Fibroblast of the aortic adventitia (primary cell): ENCODE measurements at regions not wholly inside any gene's neighbourhood (a gene's known extent, or its start where the extent isn't known, plus 50 kb on each side); places are given as distances from the start of the nearest gene placed in this dataset.

Experiments used
- DNase-seq: peaks from one replicate; pipeline ENCODE4 v3.0.0-alpha.2; 2010; ENCODE audit warnings: low read depth
- H3K4me3 ChIP-seq: 2 replicates; pipeline ENCODE4 v1.5.1; 2011; ENCODE audit warnings: low read depth, mild to moderate bottlenecking, control low read depth, low read length, moderate library complexity
- TF ChIP-seq, protein P1 (sequence below): IDR thresholded peaks from 2 replicates; pipeline ENCODE4 v1.5.1; 2011; ENCODE audit warnings: mild to moderate bottlenecking, low read length, control low read depth, inconsistent platforms; ENCODE audit not compliant: insufficient read depth

DNA sequence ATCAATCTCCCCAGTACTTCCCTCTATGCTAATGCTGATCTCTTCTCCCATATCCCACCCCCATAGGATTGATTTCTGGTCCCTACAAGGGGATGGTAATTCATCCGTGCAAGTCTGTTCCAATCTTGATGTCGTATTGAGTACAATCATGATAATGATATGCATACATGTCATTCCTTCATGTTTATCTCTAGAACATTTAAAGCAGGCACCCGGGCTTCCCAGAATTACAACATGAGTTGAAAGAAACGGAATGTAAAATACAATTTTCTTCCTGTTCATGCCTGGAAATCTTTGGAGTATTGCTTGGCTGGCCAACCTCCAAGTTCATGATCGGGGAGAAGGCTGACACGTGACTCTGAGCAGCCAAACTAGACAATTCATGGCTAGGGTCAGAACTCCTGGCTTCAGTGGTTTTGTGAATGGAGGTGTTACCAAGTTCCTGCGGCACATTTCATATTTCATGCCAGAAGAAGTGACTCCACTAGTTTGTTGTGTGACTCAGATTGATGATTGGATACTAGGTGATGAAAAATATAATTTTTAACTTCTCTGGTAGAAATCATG is 66.6 kb downstream of the C9orf152 start:
- H3K4me3 ChIP-seq: no peak overlapping the region
- peak; percentile 99 for DNase-seq
- TF ChIP-seq, protein P1, sequence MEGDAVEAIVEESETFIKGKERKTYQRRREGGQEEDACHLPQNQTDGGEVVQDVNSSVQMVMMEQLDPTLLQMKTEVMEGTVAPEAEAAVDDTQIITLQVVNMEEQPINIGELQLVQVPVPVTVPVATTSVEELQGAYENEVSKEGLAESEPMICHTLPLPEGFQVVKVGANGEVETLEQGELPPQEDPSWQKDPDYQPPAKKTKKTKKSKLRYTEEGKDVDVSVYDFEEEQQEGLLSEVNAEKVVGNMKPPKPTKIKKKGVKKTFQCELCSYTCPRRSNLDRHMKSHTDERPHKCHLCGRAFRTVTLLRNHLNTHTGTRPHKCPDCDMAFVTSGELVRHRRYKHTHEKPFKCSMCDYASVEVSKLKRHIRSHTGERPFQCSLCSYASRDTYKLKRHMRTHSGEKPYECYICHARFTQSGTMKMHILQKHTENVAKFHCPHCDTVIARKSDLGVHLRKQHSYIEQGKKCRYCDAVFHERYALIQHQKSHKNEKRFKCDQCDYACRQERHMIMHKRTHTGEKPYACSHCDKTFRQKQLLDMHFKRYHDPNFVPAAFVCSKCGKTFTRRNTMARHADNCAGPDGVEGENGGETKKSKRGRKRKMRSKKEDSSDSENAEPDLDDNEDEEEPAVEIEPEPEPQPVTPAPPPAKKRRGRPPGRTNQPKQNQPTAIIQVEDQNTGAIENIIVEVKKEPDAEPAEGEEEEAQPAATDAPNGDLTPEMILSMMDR: no peak

DNA sequence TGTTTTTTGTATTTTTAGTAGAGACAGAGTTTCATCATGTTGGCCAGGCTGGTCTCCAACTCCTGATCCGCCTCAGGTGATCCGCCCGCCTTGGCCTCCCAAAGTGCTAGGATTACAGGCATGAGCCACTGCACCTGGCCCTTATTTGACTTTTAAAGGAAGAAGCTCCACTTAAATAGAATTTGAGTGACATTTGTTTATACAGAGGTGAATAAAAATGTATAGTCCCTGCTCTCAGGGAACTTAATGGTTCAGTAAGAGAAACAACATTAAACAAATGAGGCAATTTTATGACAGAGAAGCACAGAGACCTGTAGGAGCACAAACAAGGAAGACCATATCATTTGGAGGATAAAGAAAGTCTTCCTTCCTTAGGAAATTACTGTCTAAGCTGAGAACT is 65.7 kb downstream of the C9orf152 start:
- TF ChIP-seq, protein P1: no peak
- H3K4me3 ChIP-seq: no peak overlapping the region
- DNase-seq: no peak

- H3K4me3 ChIP-seq: no peak overlapping the region
- TF ChIP-seq, protein P1: no peak
- no peak for DNase-seq
Measured at GRCh38 chr9:110142868-110143481, 65.0 kb downstream of the C9orf152 start.

DNA sequence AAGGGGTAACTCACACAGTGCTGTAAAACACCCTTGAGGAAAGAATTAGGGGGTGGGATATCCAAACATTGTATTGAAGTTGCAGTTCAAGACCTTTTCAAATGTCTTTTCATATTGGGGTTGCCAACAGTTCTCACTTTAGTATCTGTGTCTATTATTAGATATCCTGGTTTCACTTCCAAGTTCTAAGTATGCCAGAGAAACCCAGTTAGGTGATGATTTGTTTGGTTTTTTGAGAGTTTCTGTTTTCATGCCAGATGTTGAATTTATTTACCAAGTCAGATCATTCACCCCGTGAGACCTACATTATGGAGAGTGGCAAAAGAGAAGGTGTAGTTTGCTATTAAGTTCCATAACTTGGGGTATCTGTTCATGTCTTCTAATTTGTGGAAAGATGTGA is 64.5 kb downstream of the C9orf152 start:
- H3K4me3 ChIP-seq: no peak overlapping the region
- TF ChIP-seq, protein P1: no peak
- DNase-seq: peak; percentile 46

- TF ChIP-seq, protein P1: no peak
- H3K4me3 ChIP-seq: no peak overlapping the region
- no peak for DNase-seq
Measured at GRCh38 chr9:110143950-110144545, 63.9 kb downstream of the C9orf152 start.

DNA sequence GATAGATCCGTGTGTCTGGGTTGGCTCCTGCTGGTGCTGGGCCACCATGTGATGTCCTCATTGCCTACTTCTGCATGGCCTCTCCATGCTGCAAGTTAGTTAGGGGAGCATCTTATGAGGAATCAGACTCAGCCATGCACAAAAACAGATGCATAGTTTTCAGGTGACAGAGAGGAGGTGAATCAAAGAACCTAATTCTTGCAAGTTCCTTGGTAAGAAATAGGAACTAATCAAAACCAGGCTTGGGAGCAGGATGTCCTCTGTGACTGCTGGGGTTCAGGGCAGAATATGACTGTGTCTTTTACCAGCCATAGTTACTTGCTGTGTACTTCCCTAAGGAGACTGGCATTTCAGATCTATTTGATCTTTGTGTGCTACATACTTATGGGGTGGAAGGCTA is 61.6 kb downstream of the C9orf152 start:
- no peak overlapping the region for H3K4me3 ChIP-seq
- no peak for DNase-seq
- TF ChIP-seq, protein P1: no peak
